K562 (cell line): ENCODE measurements at regions not wholly inside any gene's neighbourhood (a gene's known extent, or its start where the extent isn't known, plus 50 kb on each side); places are given as distances from the start of the nearest gene placed in this dataset.

Source experiments
- ATAC-seq: fragments of 200-7000 bp; cut with Tn5 transposase; 3 replicates; pipeline ENCODE4 v1.9.1; 2020; ENCODE audit warnings: moderate library complexity
- BruUV-seq: library from RNA; stranded (reverse); fragments of 400-500 nt; replicated peaks from 2 replicates; lab custom pipeline; 2021; lab: Mats Ljungman, UMichigan
- CTCF ChIA-PET: fragments of 300-600 bp; formaldehyde crosslinking; extraction: SDS; loops from one replicate; lab custom pipeline; 2021; ENCODE audit warnings: low intra/inter-chr PET ratio; lab: Yijun Ruan, JAX
- POLR2A ChIA-PET: fragments of 300-600, 350-650 bp; sonication (Branson Sonifier 250); formaldehyde crosslinking; extraction: SDS; loops from one replicate; lab custom pipeline; 2021; ENCODE audit warnings: antibody characterized with exemption, inconsistent platforms; lab: Yijun Ruan, JAX
- DNase-seq, 4 experiments: peaks; one replicate each; pipeline versions ENCODE4 v3.0.0 to v3.0.0-alpha.2; 2011 to 2018; ENCODE audit warnings: low spot score in 3 of 4, mixed read lengths in 3 of 4; ENCODE audit errors: extremely low read depth in 1 of 4
- FAIRE-seq: peaks from 2 replicates; lab custom pipeline; 2011; peaks lifted over from hg19 to GRCh38; lab: Jason Lieb, UNC
- H2AFZ ChIP-seq: 2 replicates; pipeline ENCODE4 v1.6.0; 2011; ENCODE audit warnings: low read depth, low read length, control low read depth, inconsistent platforms
- H3K27ac ChIP-seq: fragments of 200-600 bp; 3 replicates; pipeline ENCODE4 v1.8.0; 2011; ENCODE audit warnings: low read depth, mild to moderate bottlenecking, control low read depth, inconsistent platforms, low read length, moderate library complexity, mixed read lengths; ENCODE audit errors: extremely low read depth
- H3K27me3 ChIP-seq, 2 experiments: fragments of 300-600 bp in 1 of 2; 2 replicates in 1 of 2; 3 replicates in 1 of 2; pipeline versions ENCODE4 v1.6.0 to v1.8.0; 2011; ENCODE audit warnings: inconsistent platforms in 2 of 2, low read length in 2 of 2, mild to moderate bottlenecking in 1 of 2, mixed read lengths in 1 of 2, moderate library complexity in 1 of 2; ENCODE audit not compliant: control insufficient read depth in 2 of 2, insufficient read depth in 2 of 2
- H3K36me3 ChIP-seq: fragments of 300-600 bp; 3 replicates; pipeline ENCODE4 v1.8.0; 2011; ENCODE audit warnings: mild to moderate bottlenecking, low read length, inconsistent platforms; ENCODE audit not compliant: control insufficient read depth, insufficient read depth
- H3K4me1 ChIP-seq, 2 experiments: fragments of 200-600 bp in 1 of 2; replicated peaks in 1 of 2; 2 replicates in 1 of 2; 3 replicates in 1 of 2; pipeline versions ENCODE4 v1.5.1 to v1.8.0; 2011; ENCODE audit warnings: inconsistent platforms in 2 of 2, low read length in 2 of 2, mild to moderate bottlenecking in 1 of 2, mixed read lengths in 1 of 2, moderate library complexity in 1 of 2; ENCODE audit not compliant: control insufficient read depth in 2 of 2, insufficient read depth in 2 of 2
- H3K4me2 ChIP-seq: 2 replicates; pipeline ENCODE4 v1.6.1; 2011; ENCODE audit warnings: low read length, control low read depth, inconsistent platforms, mixed read lengths; ENCODE audit not compliant: insufficient read depth
- H3K4me3 ChIP-seq: fragments of 200-600 bp; sonication (generic), shearing (Covaris generic); 2 replicates; pipeline ENCODE4 v1.5.1; 2016; ENCODE audit warnings: control low read depth, inconsistent platforms
- H3K79me2 ChIP-seq: fragments of 200-600 bp; 3 replicates; pipeline ENCODE4 v1.8.0; 2011; ENCODE audit warnings: low read length, inconsistent platforms; ENCODE audit not compliant: control insufficient read depth, insufficient read depth
- H3K9ac ChIP-seq, 2 experiments: 2 replicates each; pipeline versions ENCODE4 v1.6.0 to v1.6.1; 2011; ENCODE audit warnings: low read depth in 2 of 2, low read length in 2 of 2, control low read depth in 1 of 2, inconsistent platforms in 1 of 2, mild to moderate bottlenecking in 1 of 2, mixed read lengths in 1 of 2; ENCODE audit not compliant: insufficient read depth in 1 of 2
- H3K9me1 ChIP-seq: one replicate; pipeline ENCODE4 v1.6.0; 2011; ENCODE audit warnings: inconsistent platforms, mild to moderate bottlenecking, low read length, moderate library complexity; ENCODE audit not compliant: control insufficient read depth, insufficient read depth
- H3K9me3 ChIP-seq: replicated peaks from 2 replicates; pipeline ENCODE4 v1.5.1; 2011; ENCODE audit warnings: low read depth, low read length, inconsistent platforms; ENCODE audit not compliant: control insufficient read depth, insufficient read depth
- H4K20me1 ChIP-seq: replicated peaks from 2 replicates; pipeline ENCODE4 v1.6.1; 2011; ENCODE audit warnings: low read length, inconsistent platforms, mixed read lengths; ENCODE audit not compliant: control insufficient read depth, insufficient read depth
- ELF2 ChIP-seq: fragments of 250-450 bp; sonication (Bioruptor Pico); IDR thresholded peaks from 2 replicates; pipeline ENCODE4 v1.5.0; 2021; ENCODE audit warnings: mild to moderate bottlenecking
- RNF219 ChIP-seq: fragments of 250-450 bp; sonication (Bioruptor Pico); IDR thresholded peaks from 2 replicates; pipeline ENCODE4 v1.5.0; 2022; ENCODE audit warnings: mild to moderate bottlenecking
- TCF15 ChIP-seq: fragments of 250-450 bp; sonication (Bioruptor Pico); IDR thresholded peaks from 2 replicates; pipeline ENCODE4 v1.8.0; 2022; ENCODE audit warnings: moderate library complexity, mild to moderate bottlenecking, inconsistent platforms
- ZNF584 ChIP-seq: fragments of 200-800 bp; sonication (Bioruptor generic); IDR thresholded peaks from 2 replicates; pipeline ENCODE4 v1.6.1; 2016; ENCODE audit warnings: low read depth, mild to moderate bottlenecking, missing genetic modification characterization, missing compliant biosample characterization
- ZSCAN32 ChIP-seq: fragments of 450-650 bp; formaldehyde crosslinking; IDR thresholded peaks from 2 replicates; pipeline ENCODE4 v1.4.0; 2020; ENCODE audit warnings: mild to moderate bottlenecking, moderate library complexity
- WGBS: fragments of 100-300 bp; shearing (Covaris generic); methylation state at CpG from one replicate; pipeline ENCODE4 v1.1.6; 2016; ENCODE audit warnings: low coverage, mixed read lengths; ENCODE audit not compliant: insufficient coverage; ENCODE audit errors: missing lambda C conversion rate; 5-methylcytosine and 5-hydroxymethylcytosine counted together
- in situ Hi-C: fragments of 300-500 bp; cut with MboI; formaldehyde crosslinking; loops from 4 replicates; pipeline ENCODE4 v1.15.0; 2018; ENCODE audit warnings: inconsistent platforms, mixed read lengths
- intact Hi-C: fragments of 100-400 bp; cut with micrococcal nuclease; formaldehyde crosslinking; loops from 2 replicates; pipeline ENCODE4 v1.14.2; 2022

GRCh38 chr2:226023383-226023782, 623.9 kb downstream of the NYAP2 start:
- no peaks in the 10 kb centered on the region for H4K20me1 ChIP-seq
- intact Hi-C loops, result no loop called here
- no peak for ATAC-seq
- no peaks in the 10 kb centered on the region for H3K79me2 ChIP-seq
- WGBS, result 0% methylated on average over 5 of the region's 5 CpGs
- CTCF ChIA-PET, result no interaction called here
- no peak overlapping the region for H2AFZ ChIP-seq
- H3K9me1 ChIP-seq, result no peaks in the 10 kb centered on the region
- H3K4me3 ChIP-seq, result no peak overlapping the region
- no peak for DNase-seq
- no peak for TF ChIP-seq ZNF584 (CRISPR knock-in tag)
- TF ChIP-seq RNF219 (CRISPR knock-in tag), result no peak
- no peak for TF ChIP-seq TCF15
- TF ChIP-seq ELF2 (CRISPR knock-in tag), result no peak
- TF ChIP-seq ZSCAN32 (CRISPR knock-in tag), result no peak
- no peak overlapping the region for H3K27ac ChIP-seq
- H3K36me3 ChIP-seq, result no peaks in the 10 kb centered on the region
- no peak for FAIRE-seq
- H3K4me1 ChIP-seq, result no peaks in the 10 kb centered on the region
- no peak overlapping the region for H3K9ac ChIP-seq
- no peaks in the 10 kb centered on the region for H3K9me3 ChIP-seq
- H3K27me3 ChIP-seq, result no peaks in the 10 kb centered on the region
- no peak overlapping the region for H3K4me2 ChIP-seq
- BruUV-seq, result no TSS peak
- POLR2A ChIA-PET, result no interaction called here
- in situ Hi-C loops, result no loop called here
